GM23338 (cell line): ENCODE measurements at regions not wholly inside any gene's neighbourhood (a gene's known extent, or its start where the extent isn't known, plus 50 kb on each side); places are given as distances from the start of the nearest gene placed in this dataset.
"Not testable (repeated sequence)": the region's sequence is repeated elsewhere in the genome, so short reads cannot be mapped to it uniquely, and the experiment has no call there.

Source experiments
- CREB1 ChIP-seq: fragments of 250-450 bp; sonication (Bioruptor Pico); IDR thresholded peaks from 2 replicates; pipeline ENCODE4 v1.5.0; 2020; ENCODE audit warnings: low read depth, mild to moderate bottlenecking, moderate library complexity
- ETS1 ChIP-seq: IDR thresholded peaks from 2 replicates; pipeline ENCODE4 v1.6.1; 2016; ENCODE audit warnings: antibody characterized with exemption
- EZH2 ChIP-seq: fragments of 200-600 bp; sonication (generic); IDR thresholded peaks from one replicate; pipeline ENCODE4 v1.8.0; 2017; ENCODE audit warnings: antibody characterized with exemption, mild to moderate bottlenecking, low read depth; ENCODE audit not compliant: unreplicated experiment
- EZH2phosphoT487 ChIP-seq: fragments of 200-600 bp; sonication (generic); IDR thresholded peaks from one replicate; pipeline ENCODE4 v1.8.1; 2018; ENCODE audit warnings: antibody characterized with exemption; ENCODE audit not compliant: unreplicated experiment
- JUNB ChIP-seq: IDR thresholded peaks from one replicate; pipeline ENCODE4 v1.6.1; 2016; ENCODE audit warnings: antibody characterized with exemption; ENCODE audit not compliant: unreplicated experiment
- NANOG ChIP-seq: IDR thresholded peaks from 2 replicates; pipeline ENCODE4 v1.6.1; 2016; ENCODE audit warnings: antibody characterized with exemption, borderline replicate concordance
- POLR2AphosphoS5 ChIP-seq: IDR thresholded peaks from 2 replicates; pipeline ENCODE4 v1.6.1; 2016; ENCODE audit warnings: antibody characterized with exemption, low read depth
- STAT1 ChIP-seq: IDR thresholded peaks from one replicate; pipeline ENCODE4 v1.6.1; 2016; ENCODE audit warnings: antibody characterized with exemption; ENCODE audit not compliant: unreplicated experiment
- ZNF114 ChIP-seq: fragments of 250-450 bp; sonication (Bioruptor Pico); IDR thresholded peaks from 2 replicates; pipeline ENCODE4 v1.5.0; 2020; ENCODE audit warnings: mild to moderate bottlenecking, moderate library complexity
- ZNF331 ChIP-seq: fragments of 250-450 bp; sonication (Bioruptor Pico); IDR thresholded peaks from 2 replicates; pipeline ENCODE4 v1.5.0; 2020; ENCODE audit warnings: low read depth, mild to moderate bottlenecking, moderate library complexity
- TF ChIP-seq, protein P1 (sequence below), 2 experiments: fragments of 200-600 bp in 1 of 2; sonication (generic) in 1 of 2; conservative IDR thresholded peaks; 2 replicates each; pipeline versions ENCODE4 v1.5.1 to v1.6.1; 2016 to 2017; ENCODE audit warnings: antibody characterized with exemption in 2 of 2, low read depth in 2 of 2, mild to moderate bottlenecking in 2 of 2, moderate library complexity in 1 of 2
- TF ChIP-seq, protein P2 (sequence below): IDR thresholded peaks from one replicate; pipeline ENCODE4 v1.6.1; 2018; ENCODE audit warnings: antibody characterized with exemption; ENCODE audit not compliant: unreplicated experiment

GRCh38 chr21:5068649-5069048, 5452.7 kb upstream of the TPTE start:
- not testable (repeated sequence) for TF ChIP-seq EZH2phosphoT487; POLR2AphosphoS5; EZH2; CREB1 (CRISPR knock-in tag); ZNF331 (CRISPR knock-in tag); NANOG; JUNB; ETS1; ZNF114; STAT1
- TF ChIP-seq, protein P1, sequence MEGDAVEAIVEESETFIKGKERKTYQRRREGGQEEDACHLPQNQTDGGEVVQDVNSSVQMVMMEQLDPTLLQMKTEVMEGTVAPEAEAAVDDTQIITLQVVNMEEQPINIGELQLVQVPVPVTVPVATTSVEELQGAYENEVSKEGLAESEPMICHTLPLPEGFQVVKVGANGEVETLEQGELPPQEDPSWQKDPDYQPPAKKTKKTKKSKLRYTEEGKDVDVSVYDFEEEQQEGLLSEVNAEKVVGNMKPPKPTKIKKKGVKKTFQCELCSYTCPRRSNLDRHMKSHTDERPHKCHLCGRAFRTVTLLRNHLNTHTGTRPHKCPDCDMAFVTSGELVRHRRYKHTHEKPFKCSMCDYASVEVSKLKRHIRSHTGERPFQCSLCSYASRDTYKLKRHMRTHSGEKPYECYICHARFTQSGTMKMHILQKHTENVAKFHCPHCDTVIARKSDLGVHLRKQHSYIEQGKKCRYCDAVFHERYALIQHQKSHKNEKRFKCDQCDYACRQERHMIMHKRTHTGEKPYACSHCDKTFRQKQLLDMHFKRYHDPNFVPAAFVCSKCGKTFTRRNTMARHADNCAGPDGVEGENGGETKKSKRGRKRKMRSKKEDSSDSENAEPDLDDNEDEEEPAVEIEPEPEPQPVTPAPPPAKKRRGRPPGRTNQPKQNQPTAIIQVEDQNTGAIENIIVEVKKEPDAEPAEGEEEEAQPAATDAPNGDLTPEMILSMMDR (conservative IDR thresholded peaks at IDR 0.05; ENCODE audit: low read depth in 2 of 2) = not testable (repeated sequence)
- TF ChIP-seq, protein P2, sequence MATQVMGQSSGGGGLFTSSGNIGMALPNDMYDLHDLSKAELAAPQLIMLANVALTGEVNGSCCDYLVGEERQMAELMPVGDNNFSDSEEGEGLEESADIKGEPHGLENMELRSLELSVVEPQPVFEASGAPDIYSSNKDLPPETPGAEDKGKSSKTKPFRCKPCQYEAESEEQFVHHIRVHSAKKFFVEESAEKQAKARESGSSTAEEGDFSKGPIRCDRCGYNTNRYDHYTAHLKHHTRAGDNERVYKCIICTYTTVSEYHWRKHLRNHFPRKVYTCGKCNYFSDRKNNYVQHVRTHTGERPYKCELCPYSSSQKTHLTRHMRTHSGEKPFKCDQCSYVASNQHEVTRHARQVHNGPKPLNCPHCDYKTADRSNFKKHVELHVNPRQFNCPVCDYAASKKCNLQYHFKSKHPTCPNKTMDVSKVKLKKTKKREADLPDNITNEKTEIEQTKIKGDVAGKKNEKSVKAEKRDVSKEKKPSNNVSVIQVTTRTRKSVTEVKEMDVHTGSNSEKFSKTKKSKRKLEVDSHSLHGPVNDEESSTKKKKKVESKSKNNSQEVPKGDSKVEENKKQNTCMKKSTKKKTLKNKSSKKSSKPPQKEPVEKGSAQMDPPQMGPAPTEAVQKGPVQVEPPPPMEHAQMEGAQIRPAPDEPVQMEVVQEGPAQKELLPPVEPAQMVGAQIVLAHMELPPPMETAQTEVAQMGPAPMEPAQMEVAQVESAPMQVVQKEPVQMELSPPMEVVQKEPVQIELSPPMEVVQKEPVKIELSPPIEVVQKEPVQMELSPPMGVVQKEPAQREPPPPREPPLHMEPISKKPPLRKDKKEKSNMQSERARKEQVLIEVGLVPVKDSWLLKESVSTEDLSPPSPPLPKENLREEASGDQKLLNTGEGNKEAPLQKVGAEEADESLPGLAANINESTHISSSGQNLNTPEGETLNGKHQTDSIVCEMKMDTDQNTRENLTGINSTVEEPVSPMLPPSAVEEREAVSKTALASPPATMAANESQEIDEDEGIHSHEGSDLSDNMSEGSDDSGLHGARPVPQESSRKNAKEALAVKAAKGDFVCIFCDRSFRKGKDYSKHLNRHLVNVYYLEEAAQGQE = not testable (repeated sequence)
